Uterus (tissue), 3 donors: ENCODE measurements at regions not wholly inside any gene's neighbourhood (a gene's known extent, or its start where the extent isn't known, plus 50 kb on each side); places are given as distances from the start of the nearest gene placed in this dataset.

Experiments used
- DNase-seq, 2 donors: peaks; one replicate each; pipeline ENCODE4 v3.0.0-alpha.2; 2019 to 2020
- H3K27ac ChIP-seq, 2 donors: fragments of 200-600 bp; sonication (generic); 1 replicate in 1 of 2; 2 replicates in 1 of 2; pipeline ENCODE4 v1.5.1; 2016 to 2018
- H3K27me3 ChIP-seq, 2 donors: fragments of 200-600 bp; sonication (generic); one replicate each; pipeline ENCODE4 v1.5.1; 2018 to 2019; ENCODE audit warnings: control low read depth in 1 of 2
- H3K36me3 ChIP-seq, 2 donors: fragments of 200-600 bp; sonication (generic); one replicate each; pipeline ENCODE4 v1.5.1; 2019; ENCODE audit warnings: control low read depth in 1 of 2
- H3K4me1 ChIP-seq, 2 donors: fragments of 200-600 bp; sonication (generic); one replicate each; pipeline ENCODE4 v1.5.1; 2018 to 2019; ENCODE audit warnings: control low read depth in 1 of 2
- H3K4me3 ChIP-seq, 2 donors: fragments of 200-600 bp; sonication (generic); 1 replicate in 1 of 2; 2 replicates in 1 of 2; pipeline ENCODE4 v1.5.1; 2018 to 2019; ENCODE audit warnings: mild to moderate bottlenecking in 1 of 2
- H3K9me3 ChIP-seq, 2 donors: fragments of 200-600 bp; sonication (generic); one replicate each; pipeline ENCODE4 v1.5.1; 2019; ENCODE audit warnings: control low read depth in 1 of 2
- POLR2A ChIP-seq, 2 donors: fragments of 450-650 bp; IDR thresholded peaks; one replicate each; pipeline ENCODE4 v1.6.1; 2016; ENCODE audit warnings: antibody characterized with exemption in 2 of 2, mild to moderate bottlenecking in 1 of 2, moderate library complexity in 1 of 2
- intact Hi-C: fragments of 100-400 bp; cut with DNase I; formaldehyde crosslinking; loops from one replicate; pipeline ENCODE4 v1.15.1; 2023; ENCODE audit warnings: low total_unique reads
- TF ChIP-seq, protein P1 (sequence below), 4 experiments: fragments of 200-600 bp in 2 of 4; fragments of 450-650 bp in 2 of 4; sonication (generic) in 2 of 4; IDR thresholded peaks; one replicate each; pipeline ENCODE4 v1.5.1; 2016 to 2019; ENCODE audit warnings: antibody characterized with exemption in 4 of 4, mild to moderate bottlenecking in 2 of 4, moderate library complexity in 1 of 4
- donor health status: DM: yes; HTN: yes; CAD: no.

DNA sequence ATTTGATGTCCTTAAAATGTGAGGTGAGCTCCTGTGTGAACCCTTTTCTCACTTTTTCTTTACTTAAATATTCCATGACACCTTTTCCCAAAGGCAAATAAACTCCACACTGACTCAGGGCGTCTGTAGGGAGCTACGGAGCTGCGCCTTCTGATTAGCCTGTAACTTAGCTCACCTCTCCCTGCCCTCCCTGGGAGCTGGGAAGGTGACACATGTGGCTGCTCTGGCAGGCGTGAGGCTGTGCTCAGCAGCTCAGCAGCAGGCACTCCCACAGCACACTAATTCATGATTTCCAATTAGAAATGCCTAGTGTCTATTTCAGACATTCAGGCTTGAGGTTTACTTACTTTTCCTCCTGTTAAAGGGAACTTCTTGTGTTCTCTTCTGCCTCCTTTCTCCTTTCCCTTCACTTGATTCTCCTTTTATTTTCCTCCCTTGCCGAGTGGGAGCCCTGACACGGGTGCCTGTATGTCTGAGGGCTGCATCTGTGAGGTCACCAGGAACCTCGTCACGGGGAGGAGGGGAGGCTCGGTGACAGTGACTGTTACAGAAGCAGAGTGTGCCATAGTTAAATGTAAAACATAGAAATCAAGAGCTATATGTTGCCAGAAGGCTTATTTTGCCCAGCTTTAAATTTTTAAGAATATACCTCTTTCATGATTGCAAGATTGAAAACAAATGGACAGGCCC is 437.1 kb downstream of the DCDC2C start:
- Histone ChIP-seq H3K4me1 (no peaks in the 10 kb centered on the region), H3K9me3 (no peaks in the 10 kb centered on the region)

DNA sequence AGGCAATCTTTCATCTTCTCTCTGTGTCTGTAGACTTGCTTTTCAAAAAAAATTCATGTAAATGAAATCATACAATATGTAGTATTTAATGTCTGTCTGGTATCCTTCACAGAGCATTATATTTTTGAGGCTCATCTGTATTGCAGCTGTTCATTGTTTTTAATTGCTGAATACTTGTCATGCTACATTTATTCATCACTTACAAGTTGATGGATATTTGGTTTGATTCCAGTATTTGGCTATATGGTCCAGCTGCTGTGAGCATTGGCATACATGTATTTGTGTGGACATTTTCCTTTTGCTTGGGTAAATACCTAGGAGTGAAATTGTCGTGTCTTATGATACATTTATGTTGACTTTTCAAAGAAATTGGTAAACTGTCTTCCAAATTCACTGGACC is 441.4 kb downstream of the DCDC2C start:
- no peak for DNase-seq
- intact Hi-C loops: no loop called here
- TF ChIP-seq POLR2A (IDR thresholded peaks at IDR 0.05): no peak
- TF ChIP-seq, protein P1, sequence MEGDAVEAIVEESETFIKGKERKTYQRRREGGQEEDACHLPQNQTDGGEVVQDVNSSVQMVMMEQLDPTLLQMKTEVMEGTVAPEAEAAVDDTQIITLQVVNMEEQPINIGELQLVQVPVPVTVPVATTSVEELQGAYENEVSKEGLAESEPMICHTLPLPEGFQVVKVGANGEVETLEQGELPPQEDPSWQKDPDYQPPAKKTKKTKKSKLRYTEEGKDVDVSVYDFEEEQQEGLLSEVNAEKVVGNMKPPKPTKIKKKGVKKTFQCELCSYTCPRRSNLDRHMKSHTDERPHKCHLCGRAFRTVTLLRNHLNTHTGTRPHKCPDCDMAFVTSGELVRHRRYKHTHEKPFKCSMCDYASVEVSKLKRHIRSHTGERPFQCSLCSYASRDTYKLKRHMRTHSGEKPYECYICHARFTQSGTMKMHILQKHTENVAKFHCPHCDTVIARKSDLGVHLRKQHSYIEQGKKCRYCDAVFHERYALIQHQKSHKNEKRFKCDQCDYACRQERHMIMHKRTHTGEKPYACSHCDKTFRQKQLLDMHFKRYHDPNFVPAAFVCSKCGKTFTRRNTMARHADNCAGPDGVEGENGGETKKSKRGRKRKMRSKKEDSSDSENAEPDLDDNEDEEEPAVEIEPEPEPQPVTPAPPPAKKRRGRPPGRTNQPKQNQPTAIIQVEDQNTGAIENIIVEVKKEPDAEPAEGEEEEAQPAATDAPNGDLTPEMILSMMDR (IDR thresholded peaks at IDR 0.05): no peak

More for the DNA sequence above, 437.1 kb downstream of the DCDC2C start:
- Histone ChIP-seq H3K4me3 (no peak overlapping the region), H3K36me3 (no peaks in the 10 kb centered on the region), H3K27ac (no peak overlapping the region), H3K27me3 (no peaks in the 10 kb centered on the region)
- TF ChIP-seq, protein P1 (IDR thresholded peaks at IDR 0.05): no peak
- no peak for TF ChIP-seq POLR2A (IDR thresholded peaks at IDR 0.05)
- intact Hi-C loops: no loop called here
- DNase-seq: no peak

DNA sequence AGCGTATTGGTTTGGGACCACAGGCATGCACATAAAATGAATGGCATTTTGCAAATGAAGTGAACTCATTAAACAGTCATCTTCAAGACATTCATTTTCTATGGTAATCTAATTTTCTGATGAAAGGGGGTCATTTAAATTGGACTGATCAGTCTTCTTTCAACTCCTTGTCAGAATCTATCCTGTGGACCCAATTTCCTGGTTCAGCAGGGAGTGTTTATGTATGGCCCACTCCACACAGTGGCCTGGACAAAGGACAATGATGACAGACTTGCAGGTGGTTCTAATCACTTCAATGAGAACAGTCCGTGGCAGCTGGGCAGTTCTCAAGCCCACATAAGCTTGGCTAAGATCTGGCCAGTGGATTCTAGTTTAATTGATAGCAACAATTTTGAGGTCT is 448.1 kb downstream of the DCDC2C start:
- no peak for TF ChIP-seq POLR2A (IDR thresholded peaks at IDR 0.05)
- TF ChIP-seq, protein P1 (IDR thresholded peaks at IDR 0.05): no peak
- H3K9me3 ChIP-seq: no peaks in the 10 kb centered on the region
- no peak for DNase-seq
- H3K27ac ChIP-seq: no peak overlapping the region
- H3K4me1 ChIP-seq: no peaks in the 10 kb centered on the region
- H3K27me3 ChIP-seq: no peaks in the 10 kb centered on the region
- intact Hi-C loops: no loop called here
- no peak overlapping the region for H3K4me3 ChIP-seq
- H3K36me3 ChIP-seq: no peaks in the 10 kb centered on the region

More for the DNA sequence above, 441.4 kb downstream of the DCDC2C start:
- H3K27ac ChIP-seq: no peak overlapping the region
- H3K4me1 ChIP-seq: no peaks in the 10 kb centered on the region
- H3K27me3 ChIP-seq: no peaks in the 10 kb centered on the region
- H3K9me3 ChIP-seq: no peaks in the 10 kb centered on the region
- H3K36me3 ChIP-seq: no peaks in the 10 kb centered on the region
- H3K4me3 ChIP-seq: no peak overlapping the region

DNA sequence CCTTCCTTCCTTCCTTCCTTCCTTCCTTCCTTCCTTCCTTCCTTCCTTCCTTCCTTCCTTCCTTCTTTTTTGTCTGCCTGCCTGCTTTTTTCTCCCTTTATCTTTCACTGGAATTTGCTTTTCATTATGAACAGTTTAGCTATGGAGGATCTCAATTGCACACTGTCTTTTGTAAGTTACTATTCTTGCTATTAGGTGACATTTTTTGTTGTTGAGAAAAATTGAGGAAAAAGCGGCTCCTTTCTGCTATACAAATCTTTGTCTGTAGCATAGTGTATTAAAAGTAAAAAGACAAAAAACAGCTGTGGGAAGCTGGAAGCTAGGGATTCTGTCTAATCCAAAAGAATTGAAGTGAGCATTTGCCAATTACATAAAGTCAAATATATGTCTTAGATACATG is 448.7 kb downstream of the DCDC2C start:
- TF ChIP-seq, protein P1 (IDR thresholded peaks at IDR 0.05): no peak
- TF ChIP-seq POLR2A (IDR thresholded peaks at IDR 0.05): no peak
- no peak overlapping the region for H3K27ac ChIP-seq

DNA sequence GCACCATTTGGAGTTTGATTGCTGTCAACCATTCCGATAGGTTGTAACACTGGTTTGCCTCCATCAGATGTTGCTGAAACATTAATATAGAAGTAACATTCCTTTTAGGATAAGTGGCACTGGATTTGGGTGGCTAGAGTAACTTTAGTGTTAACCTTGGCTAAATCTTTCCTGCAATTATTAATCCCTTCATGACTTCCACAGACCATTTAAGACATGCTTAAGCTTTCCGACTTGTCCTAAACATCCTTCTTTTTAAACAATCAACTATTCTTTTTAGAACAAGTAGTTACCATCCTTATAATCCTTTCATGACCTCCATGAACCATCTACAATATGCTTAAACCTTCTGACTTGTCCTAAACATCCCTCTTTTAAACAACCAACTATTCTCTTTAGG is 465.5 kb downstream of the DCDC2C start:
- Histone ChIP-seq H3K27me3 (no peaks in the 10 kb centered on the region), H3K27ac (no peak overlapping the region), H3K36me3 (no peaks in the 10 kb centered on the region), H3K9me3 (no peaks in the 10 kb centered on the region), H3K4me3 (no peak overlapping the region), H3K4me1 (no peaks in the 10 kb centered on the region)
- intact Hi-C loops: no loop called here
- no peak for TF ChIP-seq POLR2A (IDR thresholded peaks at IDR 0.05)
- TF ChIP-seq, protein P1 (IDR thresholded peaks at IDR 0.05): no peak
- DNase-seq: no peak

More for the DNA sequence above, 448.7 kb downstream of the DCDC2C start:
- no peaks in the 10 kb centered on the region for H3K4me1 ChIP-seq
- H3K27me3 ChIP-seq: no peaks in the 10 kb centered on the region
- H3K4me3 ChIP-seq: no peak overlapping the region
- no peak for DNase-seq
- H3K9me3 ChIP-seq: no peaks in the 10 kb centered on the region
- H3K36me3 ChIP-seq: no peaks in the 10 kb centered on the region
- intact Hi-C loops: no loop called here
